DOHH2 (cell line): ENCODE measurements at regions not wholly inside any gene's neighbourhood (a gene's known extent, or its start where the extent isn't known, plus 50 kb on each side); places are given as distances from the start of the nearest gene placed in this dataset.

Experiments
- EZH2phosphoT487 ChIP-seq: fragments of 200-600 bp; sonication (generic); IDR thresholded peaks from 2 replicates; pipeline ENCODE4 v1.6.1; 2017; ENCODE audit warnings: borderline replicate concordance, mild to moderate bottlenecking, antibody characterized with exemption, low read length, moderate library complexity, mixed read lengths
- TF ChIP-seq, protein P1 (sequence below): fragments of 200-600 bp; sonication (generic); IDR thresholded peaks from one replicate; pipeline ENCODE4 v1.5.1; 2014; ENCODE audit warnings: antibody characterized with exemption, mild to moderate bottlenecking, low read depth, low read length; ENCODE audit not compliant: poor library complexity, severe bottlenecking

DNA sequence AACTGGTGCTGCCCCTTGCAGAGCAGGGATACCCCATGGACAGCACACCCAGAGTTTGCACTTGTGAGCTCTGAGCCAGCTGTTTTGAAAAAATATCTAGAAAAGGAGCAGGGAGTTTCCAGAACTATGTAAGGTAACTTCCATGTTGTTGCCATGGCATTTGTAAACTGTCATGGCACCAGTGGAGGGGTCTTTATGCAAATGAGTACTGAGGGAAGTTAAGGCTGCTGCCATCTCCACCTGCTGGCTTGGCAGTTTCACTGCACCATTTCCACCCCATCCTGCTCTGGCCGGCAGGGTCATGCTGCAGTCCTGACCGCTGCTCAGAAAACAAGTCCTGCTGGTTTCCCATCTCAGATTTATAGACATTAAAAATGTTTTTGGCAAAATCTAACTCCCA is 52.3 kb upstream of the SNTG2 start:
- TF ChIP-seq, protein P1, sequence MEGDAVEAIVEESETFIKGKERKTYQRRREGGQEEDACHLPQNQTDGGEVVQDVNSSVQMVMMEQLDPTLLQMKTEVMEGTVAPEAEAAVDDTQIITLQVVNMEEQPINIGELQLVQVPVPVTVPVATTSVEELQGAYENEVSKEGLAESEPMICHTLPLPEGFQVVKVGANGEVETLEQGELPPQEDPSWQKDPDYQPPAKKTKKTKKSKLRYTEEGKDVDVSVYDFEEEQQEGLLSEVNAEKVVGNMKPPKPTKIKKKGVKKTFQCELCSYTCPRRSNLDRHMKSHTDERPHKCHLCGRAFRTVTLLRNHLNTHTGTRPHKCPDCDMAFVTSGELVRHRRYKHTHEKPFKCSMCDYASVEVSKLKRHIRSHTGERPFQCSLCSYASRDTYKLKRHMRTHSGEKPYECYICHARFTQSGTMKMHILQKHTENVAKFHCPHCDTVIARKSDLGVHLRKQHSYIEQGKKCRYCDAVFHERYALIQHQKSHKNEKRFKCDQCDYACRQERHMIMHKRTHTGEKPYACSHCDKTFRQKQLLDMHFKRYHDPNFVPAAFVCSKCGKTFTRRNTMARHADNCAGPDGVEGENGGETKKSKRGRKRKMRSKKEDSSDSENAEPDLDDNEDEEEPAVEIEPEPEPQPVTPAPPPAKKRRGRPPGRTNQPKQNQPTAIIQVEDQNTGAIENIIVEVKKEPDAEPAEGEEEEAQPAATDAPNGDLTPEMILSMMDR = no peak
- TF ChIP-seq EZH2phosphoT487 = no peak
